Endodermal cell (in vitro differentiated cells): ENCODE measurements at regions not wholly inside any gene's neighbourhood (a gene's known extent, or its start where the extent isn't known, plus 50 kb on each side); places are given as distances from the start of the nearest gene placed in this dataset.

ENCODE experiments used
- DNase-seq: peaks from one replicate; pipeline ENCODE4 v3.0.0-alpha.2; 2017
- H3K27ac ChIP-seq: 2 replicates; pipeline ENCODE4 v1.5.1; 2013; ENCODE audit warnings: mild to moderate bottlenecking, low read depth, low read length, moderate library complexity
- H3K27me3 ChIP-seq: 2 replicates; pipeline ENCODE4 v1.6.1; 2013; ENCODE audit warnings: mild to moderate bottlenecking, low read length, moderate library complexity; ENCODE audit not compliant: insufficient read depth, control insufficient read depth, poor library complexity, severe bottlenecking
- H3K36me3 ChIP-seq: 2 replicates; pipeline ENCODE4 v1.7.0; 2013; ENCODE audit warnings: mild to moderate bottlenecking, low read length, moderate library complexity; ENCODE audit not compliant: control insufficient read depth, insufficient read depth
- H3K4me1 ChIP-seq: one replicate; pipeline ENCODE4 v1.7.0; 2013; ENCODE audit warnings: low read length; ENCODE audit not compliant: control insufficient read depth, insufficient read depth
- H3K4me3 ChIP-seq: 2 replicates; pipeline ENCODE4 v1.5.1; 2013; ENCODE audit warnings: mild to moderate bottlenecking, low read length, moderate library complexity
- H3K9ac ChIP-seq: 2 replicates; pipeline ENCODE4 v1.6.1; 2013; ENCODE audit warnings: mild to moderate bottlenecking, low read length, moderate library complexity; ENCODE audit not compliant: poor library complexity, severe bottlenecking; ENCODE audit errors: extremely low read depth
- H3K9me3 ChIP-seq: 2 replicates; pipeline ENCODE4 v1.6.1; 2013; ENCODE audit warnings: mild to moderate bottlenecking, low read length, moderate library complexity; ENCODE audit not compliant: control insufficient read depth
- H3K27ac Mint-ChIP-seq: 2 replicates; pipeline ENCODE4 v1.8.0; 2020; ENCODE audit warnings: mixed read lengths
- H3K27me3 Mint-ChIP-seq: 2 replicates; pipeline ENCODE4 v1.8.0; 2021; ENCODE audit warnings: mild to moderate bottlenecking, mixed read lengths; ENCODE audit not compliant: insufficient read depth
- H3K36me3 Mint-ChIP-seq: 2 replicates; pipeline ENCODE4 v1.8.0; 2020; ENCODE audit warnings: low read depth, mixed read lengths
- H3K4me1 Mint-ChIP-seq: 2 replicates; pipeline ENCODE4 v1.8.0; 2020; ENCODE audit warnings: mixed read lengths
- H3K4me3 Mint-ChIP-seq: 2 replicates; pipeline ENCODE4 v1.8.0; 2020; ENCODE audit warnings: mild to moderate bottlenecking, moderate library complexity, mixed read lengths
- H3K9me3 Mint-ChIP-seq: 2 replicates; pipeline ENCODE4 v1.8.0; 2020; ENCODE audit warnings: mild to moderate bottlenecking, mixed read lengths
- WGBS, 2 experiments: methylation state at CpG; one replicate each; pipeline versions ENCODE4 v1.1.5 to v1.1.7; 2013; ENCODE audit warnings: missing lambda C conversion rate in 2 of 2, mixed read lengths in 1 of 2; ENCODE audit not compliant: insufficient coverage in 1 of 2, insufficient read length in 1 of 2; 5-methylcytosine and 5-hydroxymethylcytosine counted together
- TF ChIP-seq, protein P1 (sequence below): fragments of 200-600 bp; sonication (generic); conservative IDR thresholded peaks from 2 replicates; pipeline ENCODE4 v1.5.0; 2021; ENCODE audit warnings: antibody characterized with exemption, mild to moderate bottlenecking

DNA sequence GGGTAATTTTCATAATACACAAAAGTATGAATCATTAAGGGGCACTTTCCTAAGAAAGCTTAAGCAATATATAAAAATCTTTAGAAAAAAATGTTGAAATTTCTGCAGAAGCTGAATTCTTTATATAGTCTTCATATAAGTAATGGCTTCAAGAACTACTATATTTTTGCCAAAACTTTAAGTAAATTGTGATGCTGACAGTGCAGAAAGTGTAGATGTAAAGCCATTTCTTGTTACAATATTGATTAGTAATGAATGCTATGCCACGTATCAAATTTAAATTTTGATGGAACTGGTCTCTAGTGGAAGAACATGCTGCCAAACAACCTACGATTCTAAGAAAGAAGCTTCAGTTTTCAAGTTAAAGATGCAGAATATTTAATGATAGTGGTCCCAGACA is 1210.0 kb downstream of the SLITRK1 start:
- H3K4me1 Mint-ChIP-seq, result no peaks in the 10 kb centered on the region
- WGBS, 2 experiments, result 92 to 100% methylated on average over 2 of the region's 2 CpGs

DNA sequence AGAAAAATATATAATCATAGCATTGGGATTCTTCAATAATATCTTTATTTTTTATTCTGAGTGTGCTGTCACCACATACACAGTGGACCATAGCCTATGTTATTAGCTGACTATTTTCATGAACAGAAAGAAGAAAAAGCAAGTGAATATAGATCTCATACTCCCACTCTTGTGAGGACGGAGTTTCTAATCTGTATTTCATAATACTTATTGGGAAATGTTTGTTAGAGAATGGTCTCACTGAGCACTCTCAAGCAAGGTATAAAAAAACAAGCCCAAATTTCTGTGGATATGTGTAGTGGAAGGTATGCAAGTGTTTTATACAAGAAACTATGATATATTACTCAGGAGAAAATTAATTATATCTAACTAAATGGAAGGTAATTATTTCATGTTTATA is 1218.1 kb downstream of the SLITRK1 start:
- Histone ChIP-seq H3K27me3 (no peaks in the 10 kb centered on the region), H3K4me3 (no peak overlapping the region), H3K27ac (no peak overlapping the region), H3K36me3 (no peaks in the 10 kb centered on the region), H3K9ac (no peak overlapping the region), H3K9me3 (no peaks in the 10 kb centered on the region), H3K4me1 (no peaks in the 10 kb centered on the region)
- TF ChIP-seq, protein P1, sequence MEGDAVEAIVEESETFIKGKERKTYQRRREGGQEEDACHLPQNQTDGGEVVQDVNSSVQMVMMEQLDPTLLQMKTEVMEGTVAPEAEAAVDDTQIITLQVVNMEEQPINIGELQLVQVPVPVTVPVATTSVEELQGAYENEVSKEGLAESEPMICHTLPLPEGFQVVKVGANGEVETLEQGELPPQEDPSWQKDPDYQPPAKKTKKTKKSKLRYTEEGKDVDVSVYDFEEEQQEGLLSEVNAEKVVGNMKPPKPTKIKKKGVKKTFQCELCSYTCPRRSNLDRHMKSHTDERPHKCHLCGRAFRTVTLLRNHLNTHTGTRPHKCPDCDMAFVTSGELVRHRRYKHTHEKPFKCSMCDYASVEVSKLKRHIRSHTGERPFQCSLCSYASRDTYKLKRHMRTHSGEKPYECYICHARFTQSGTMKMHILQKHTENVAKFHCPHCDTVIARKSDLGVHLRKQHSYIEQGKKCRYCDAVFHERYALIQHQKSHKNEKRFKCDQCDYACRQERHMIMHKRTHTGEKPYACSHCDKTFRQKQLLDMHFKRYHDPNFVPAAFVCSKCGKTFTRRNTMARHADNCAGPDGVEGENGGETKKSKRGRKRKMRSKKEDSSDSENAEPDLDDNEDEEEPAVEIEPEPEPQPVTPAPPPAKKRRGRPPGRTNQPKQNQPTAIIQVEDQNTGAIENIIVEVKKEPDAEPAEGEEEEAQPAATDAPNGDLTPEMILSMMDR, result no peak
- Mint-ChIP-seq H3K27ac (no peak overlapping the region), H3K4me1 (no peaks in the 10 kb centered on the region), H3K27me3 (no peaks in the 10 kb centered on the region), H3K9me3 (no peaks in the 10 kb centered on the region), H3K36me3 (no peaks in the 10 kb centered on the region), H3K4me3 (no peak overlapping the region)
- DNase-seq, result no peak
- WGBS, 2 experiments, result 42% methylated on average over 1 of the region's 1 CpG; no CpG with 5 or more reads in 1 of the 2 experiments

More for the DNA sequence above, 1210.0 kb downstream of the SLITRK1 start:
- no peak for DNase-seq
- Mint-ChIP-seq H3K4me3 (no peak overlapping the region), H3K27me3 (no peaks in the 10 kb centered on the region), H3K27ac (no peak overlapping the region), H3K36me3 (peaks cover 2% of the 10 kb centered on the region), H3K9me3 (peaks cover 11% of the 10 kb centered on the region)
- H3K9me3 ChIP-seq, result peaks cover 6% of the 10 kb centered on the region
- H3K4me1 ChIP-seq, result no peaks in the 10 kb centered on the region
- H3K27ac ChIP-seq, result no peak overlapping the region
- no peak overlapping the region for H3K9ac ChIP-seq
- H3K27me3 ChIP-seq, result no peaks in the 10 kb centered on the region
- no peak overlapping the region for H3K4me3 ChIP-seq
- H3K36me3 ChIP-seq, result no peaks in the 10 kb centered on the region
- TF ChIP-seq, protein P1, result no peak

DNA sequence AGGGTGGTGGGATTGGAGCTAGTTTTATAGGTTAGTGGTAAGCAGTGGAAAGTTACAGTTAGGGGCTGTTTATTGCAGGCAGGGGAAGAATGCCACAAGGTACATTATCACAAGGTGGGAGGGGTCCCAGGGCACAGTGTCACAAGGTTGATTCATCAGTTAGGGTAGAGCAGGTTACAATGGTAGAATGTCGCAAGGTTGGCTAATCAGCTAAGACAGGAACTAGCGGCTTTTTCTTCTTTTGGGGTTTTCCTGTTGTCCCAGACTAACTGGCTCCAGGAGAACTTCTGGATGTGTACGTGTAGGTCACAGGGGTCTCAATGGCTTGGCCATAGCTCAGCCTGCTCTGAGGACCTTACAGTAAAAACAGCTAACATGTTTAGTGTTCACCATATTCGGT is 1221.1 kb downstream of the SLITRK1 start:
- 94 to 100% methylated on average over 2 to 4 of the region's 4 CpGs for WGBS, 2 experiments
- no peaks in the 10 kb centered on the region for H3K9me3 Mint-ChIP-seq
- no peak overlapping the region for H3K4me3 Mint-ChIP-seq
- no peaks in the 10 kb centered on the region for H3K4me1 Mint-ChIP-seq
- no peaks in the 10 kb centered on the region for H3K36me3 Mint-ChIP-seq
- no peaks in the 10 kb centered on the region for H3K36me3 ChIP-seq
- TF ChIP-seq, protein P1, result no peak
- no peaks in the 10 kb centered on the region for H3K27me3 Mint-ChIP-seq
- no peak for DNase-seq
- H3K27ac ChIP-seq, result no peak overlapping the region
- no peaks in the 10 kb centered on the region for H3K27me3 ChIP-seq
- H3K4me1 ChIP-seq, result no peaks in the 10 kb centered on the region
- H3K4me3 ChIP-seq, result no peak overlapping the region
- no peak overlapping the region for H3K27ac Mint-ChIP-seq
- H3K9ac ChIP-seq, result no peak overlapping the region
- no peaks in the 10 kb centered on the region for H3K9me3 ChIP-seq
